ENCODE measurements at regions not wholly inside any gene's neighbourhood (a gene's known extent, or its start where the extent isn't known, plus 50 kb on each side); places are given as distances from the start of the nearest gene placed in this dataset.

DNA sequence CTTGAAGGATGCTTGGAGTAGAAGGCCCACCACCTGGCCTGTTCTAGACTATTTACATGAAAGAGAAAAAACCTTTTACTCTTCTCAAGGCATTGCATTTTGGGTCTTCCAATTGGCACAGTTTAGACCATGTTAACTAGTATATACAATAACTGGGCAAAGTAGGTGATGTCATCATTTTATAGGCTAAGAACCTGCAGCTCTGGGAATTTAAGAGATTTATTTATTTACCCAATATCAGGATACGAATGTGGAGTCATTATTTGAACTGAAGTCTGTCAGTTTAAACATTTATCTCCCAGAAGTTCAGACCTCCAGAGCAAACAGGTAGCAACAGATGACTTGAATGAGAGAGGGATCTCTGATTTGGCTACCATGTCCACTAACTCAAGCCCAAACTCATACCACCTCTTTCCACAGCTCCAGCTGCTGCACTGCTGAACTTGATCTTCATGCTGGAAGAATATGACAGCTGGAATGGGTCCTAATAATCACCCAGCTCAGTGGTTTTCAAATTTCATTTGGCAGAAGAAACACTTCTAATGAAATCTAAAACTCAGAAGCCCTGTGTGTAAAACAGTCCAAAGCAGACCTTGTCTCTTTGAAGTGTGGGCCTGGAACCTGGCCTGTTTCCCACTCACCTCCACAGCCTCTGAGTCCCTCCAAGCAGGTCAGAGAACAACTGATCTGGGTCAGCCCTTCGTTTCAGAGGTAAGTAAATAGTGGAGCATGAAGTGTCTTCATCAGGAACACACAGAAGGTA, 179.2 kb downstream of the EMP1 start:
- peak in 1 of 2 experiments; percentile 18 for DNase-seq

DNA sequence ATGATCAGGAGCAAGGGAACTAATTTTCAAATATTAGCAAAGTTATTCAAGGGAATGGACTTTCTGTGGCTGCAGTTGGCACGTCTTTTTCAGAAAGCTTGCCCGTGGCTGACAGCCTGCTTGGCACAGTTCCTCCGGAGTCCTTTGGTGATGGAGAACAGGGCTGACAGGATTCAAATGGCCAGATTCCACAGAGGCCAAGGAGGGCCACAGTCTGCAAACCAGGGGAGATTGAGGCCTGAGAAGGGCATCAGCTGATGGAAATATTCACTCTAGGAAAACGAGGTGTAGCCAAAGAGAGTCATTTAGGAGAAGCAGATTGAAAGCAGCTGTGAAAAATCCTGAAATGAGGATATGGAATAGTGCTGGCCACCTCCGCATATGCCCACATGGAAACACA, 178.3 kb downstream of the EMP1 start:
- no peak for DNase-seq

DNA sequence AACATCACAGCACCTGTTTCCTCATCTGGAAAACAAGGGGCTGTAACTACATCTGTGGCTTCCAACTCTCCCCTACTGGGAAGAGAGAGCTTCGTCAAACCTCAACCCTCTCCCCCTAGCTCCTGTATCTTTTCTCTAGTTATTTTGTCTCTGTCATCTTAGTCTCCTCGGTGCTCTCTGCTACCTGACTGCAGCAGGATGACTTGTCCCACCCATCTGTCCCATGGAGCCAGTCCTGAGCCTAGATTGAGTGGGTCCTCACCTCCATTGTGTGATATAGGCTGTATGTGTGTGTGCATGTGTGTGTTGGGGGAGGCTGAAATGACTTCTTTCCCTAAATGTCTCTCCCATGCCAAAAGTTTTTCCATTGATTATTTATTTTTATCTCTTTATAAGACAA, 177.3 kb downstream of the EMP1 start:
- DNase-seq, result no peak

DNA sequence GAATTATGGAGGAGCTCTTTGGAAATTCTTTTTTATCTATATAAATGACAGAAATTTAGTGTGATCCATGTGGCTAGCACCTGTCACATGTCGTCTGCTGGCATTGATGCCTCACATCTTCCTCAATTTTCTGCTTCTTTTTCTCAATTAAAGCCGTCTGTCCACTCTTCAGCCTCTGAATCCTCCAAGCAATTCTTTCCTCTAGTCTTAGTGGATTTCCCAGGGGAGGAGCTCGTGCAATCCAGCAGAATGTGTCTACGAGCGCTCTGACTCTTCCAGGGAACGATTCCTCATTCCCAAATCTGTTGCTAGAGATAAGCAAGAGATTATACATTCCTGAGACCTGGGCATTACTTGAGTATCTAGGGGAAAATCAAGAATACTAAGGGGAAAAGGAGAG, 176.6 kb downstream of the EMP1 start:
- no peak for DNase-seq

DNA sequence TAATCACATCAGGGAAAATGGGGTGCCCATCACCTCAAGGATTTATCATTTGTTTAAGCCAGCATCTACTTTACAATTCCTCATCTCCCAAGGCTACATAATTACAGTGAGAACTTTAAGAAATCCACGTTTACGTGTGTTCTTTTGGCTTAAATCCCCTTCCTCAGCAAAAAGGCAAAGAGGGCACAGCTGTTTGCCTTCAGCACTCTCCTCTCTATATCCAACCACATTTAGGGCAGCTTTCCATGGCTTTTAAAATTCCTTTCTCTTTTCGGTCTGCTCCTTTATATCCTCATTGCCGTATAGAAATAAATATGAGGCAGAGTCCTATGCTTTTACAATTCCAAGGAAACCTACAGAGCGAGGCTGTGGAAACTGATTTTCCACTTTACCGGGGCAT, 175.9 kb downstream of the EMP1 start:
- no peak for DNase-seq

DNA sequence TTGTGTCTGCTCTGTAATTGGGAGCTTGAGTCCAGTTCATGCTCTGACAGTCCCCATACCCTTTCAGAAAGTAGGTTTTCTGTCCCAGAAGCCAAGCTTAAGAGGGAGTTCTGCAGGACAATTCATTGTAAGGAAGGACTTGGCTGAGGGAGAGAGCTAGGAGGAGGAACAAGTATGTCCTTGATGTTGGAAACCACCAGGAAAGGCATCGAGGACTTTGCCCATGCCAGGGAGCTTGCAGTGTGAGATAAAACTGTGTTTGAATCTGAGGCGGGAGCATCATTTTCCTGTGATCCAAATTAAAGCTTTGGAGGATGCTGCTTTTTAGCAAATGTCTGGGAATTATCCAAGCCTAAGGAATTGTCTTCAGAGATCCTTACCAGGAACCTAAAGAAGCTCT, 175.3 kb downstream of the EMP1 start:
- DNase-seq, result no peak

DNA sequence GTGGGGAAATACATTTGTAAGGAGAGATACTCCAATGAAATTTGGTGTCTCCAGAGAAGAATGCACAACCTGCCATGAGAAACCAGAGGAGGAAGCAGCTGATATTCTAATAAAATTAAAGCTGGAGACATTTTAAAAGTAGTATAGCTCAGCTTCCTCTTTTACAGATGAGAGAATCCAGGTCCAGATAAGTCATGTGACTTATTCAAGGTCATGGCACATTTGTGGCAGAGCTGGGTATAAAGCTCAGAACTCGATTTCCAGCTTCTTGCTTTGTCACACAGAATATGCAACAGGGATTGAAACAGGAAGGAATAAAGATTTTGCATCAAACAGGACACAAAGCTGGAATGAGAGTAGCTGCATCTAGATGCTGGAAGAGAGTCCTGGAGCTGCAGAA, 174.8 kb downstream of the EMP1 start:
- no peak for DNase-seq

DNA sequence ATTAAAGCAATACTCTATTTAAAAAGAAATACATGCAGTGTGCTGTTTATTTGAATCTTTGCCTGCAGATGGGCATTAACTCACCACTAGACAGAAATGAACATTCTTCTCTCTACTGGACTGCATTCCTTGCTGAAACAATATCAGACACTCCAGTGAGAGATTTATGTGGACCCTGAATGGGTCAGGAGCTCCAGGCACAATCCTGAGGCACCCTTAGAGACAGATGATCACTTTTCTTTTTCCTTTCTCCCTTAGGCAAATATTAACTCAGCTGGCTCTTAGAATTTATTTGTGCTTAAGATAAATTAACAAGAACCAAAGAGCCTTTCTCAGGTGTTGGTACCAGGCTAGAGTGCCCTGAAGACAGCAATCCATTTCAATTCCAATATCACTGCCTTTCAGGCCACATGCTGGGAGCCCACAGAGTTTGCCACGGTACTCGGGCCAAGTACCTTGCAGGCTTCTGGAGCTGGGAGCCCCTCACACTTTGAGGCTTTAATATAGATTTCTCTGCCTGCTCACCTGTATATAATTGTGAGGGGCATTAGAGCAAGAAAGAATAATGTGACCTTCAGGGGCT, 173.0 kb downstream of the EMP1 start:
- no peak for DNase-seq

DNA sequence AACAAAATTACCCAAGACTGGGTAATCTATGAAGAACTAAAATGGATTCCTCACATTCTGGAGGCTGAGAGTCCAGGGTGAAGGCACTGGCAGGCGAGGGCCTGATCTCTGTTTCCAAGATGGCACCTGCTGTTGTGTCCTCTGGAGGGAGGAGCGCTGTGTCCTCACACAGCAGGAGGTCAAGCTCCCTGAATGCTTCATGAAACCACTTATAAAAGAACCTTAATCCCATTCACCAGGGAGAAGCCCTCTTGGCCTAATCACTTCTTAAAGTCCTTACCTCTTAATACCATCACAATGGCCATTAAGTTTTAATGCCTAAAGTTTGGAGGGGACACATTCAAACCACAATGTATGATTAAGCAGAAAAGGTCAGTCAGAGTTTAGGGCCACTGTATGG, 172.4 kb downstream of the EMP1 start:
- peak; percentile 78 to 83 for DNase-seq

DNA sequence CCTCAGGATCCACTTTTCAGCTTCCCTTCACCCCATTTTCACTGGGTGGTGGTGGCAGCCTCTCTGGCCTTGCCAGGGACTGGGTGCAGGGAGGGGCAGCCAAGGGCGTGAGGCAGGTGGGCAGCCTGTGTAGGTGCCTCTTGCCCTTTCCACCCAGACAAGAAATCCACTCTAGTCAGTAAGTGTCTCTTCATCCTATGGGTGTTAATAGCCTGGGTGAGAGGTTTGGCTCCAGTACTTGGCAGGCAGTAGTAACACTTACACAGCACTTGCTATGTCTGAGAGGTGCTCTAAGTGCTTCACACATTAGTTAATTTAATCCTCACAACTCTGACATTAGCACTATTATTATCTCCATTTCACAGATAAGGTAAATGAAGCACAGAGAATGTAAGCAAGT, 171.9 kb downstream of the EMP1 start:
- DNase-seq, result peak in 1 of 2 experiments; percentile 3

DNA sequence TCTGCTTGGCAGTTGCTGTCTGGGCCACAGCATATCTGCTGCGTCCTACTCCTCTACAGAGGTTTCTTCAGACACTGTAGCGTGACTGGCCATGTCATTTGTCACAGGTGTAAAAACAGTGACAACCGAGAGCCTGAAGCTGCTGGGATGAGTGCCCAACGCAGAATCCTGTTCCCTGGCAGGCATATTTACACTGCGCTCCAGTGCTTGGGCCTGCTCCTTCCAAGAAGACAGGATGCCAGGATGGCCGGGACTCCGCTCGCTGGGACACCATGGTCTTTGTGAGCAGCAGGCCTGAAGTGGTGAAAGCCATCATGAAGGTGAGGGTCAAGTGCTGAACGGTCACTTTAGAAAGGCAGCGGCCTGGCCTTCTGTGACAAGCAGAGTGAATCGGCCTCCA, 171.4 kb downstream of the EMP1 start:
- DNase-seq, result no peak

DNA sequence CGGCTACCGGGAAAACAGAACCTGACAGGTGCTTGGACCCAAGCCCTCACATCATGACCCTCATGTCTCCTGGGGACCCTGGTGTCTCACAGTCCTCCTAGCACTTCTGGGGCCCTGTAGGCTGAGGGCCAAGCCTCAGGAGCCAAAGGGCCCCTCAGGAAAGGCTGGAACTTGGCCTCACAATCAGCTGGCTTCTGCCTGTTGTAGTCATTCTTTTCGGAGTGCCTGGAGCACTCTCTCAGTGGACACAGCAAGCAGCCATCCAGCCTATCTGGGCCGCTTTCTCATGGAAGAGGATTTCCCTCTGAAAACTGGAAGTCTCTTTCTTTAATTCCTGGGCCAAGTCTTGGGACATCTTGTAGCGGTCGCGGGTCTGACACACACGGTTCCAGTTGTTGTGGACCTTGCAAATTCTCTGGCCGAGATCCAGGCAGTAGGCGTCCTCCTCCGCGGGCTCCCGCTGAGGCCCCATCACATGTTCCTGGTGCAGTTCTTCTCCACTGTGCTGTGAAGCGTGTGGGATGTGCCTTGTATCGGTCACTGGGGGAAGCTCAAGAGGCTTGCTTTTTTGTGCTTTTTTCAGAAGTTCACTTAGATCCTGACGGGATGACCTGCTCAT, 169.3 kb downstream of the EMP1 start:
- DNase-seq, result no peak

DNA sequence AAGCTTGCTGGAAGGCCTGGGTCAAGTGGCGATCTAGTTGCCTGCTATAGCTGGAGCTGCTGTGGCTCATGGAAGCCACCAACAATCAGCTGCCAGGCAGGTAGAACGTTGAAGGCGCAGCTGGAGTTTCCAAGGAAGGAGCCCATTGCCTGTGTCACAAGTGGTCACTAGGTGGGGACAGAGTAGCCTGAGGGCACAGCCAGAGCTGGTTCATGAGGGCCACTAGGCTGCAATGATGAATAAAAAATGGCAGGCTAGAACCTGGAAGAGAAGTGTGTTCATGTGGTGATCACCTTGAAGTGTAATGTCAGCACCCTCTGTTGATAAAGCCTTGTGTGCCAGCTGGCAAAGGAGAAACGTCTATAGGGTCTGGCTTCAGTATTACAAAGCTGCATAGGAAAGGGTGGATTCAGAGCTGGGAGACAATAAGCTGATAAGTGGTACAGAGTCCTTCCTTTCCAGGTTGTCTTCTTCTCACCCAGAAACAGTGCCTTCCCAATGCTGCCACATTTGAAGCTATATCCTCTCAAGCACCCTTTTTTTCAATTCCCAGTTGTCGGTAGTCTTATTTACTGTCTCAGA, 165.8 kb downstream of the EMP1 start:
- DNase-seq, result peak; percentile 49 to 71

DNA sequence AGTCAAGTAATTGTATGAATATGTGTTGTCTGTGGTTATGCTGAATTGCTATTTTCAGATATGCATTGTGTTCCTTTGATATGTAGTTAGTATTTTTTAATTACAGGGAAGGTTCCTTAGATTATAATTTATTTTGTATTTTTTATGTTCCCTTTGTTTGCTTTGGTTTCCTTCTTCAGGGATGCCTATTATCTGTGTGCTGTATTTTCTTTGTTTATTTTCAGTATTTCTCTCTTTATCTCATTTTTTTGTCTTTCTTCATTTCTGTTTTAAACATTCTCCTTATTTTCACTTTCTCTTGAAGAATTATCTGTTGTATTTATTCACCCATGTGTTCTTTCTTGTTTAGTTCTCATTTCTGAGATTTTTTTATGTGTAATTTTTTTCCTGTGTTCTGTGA, 163.1 kb downstream of the EMP1 start:
- DNase-seq, result no peak

DNA sequence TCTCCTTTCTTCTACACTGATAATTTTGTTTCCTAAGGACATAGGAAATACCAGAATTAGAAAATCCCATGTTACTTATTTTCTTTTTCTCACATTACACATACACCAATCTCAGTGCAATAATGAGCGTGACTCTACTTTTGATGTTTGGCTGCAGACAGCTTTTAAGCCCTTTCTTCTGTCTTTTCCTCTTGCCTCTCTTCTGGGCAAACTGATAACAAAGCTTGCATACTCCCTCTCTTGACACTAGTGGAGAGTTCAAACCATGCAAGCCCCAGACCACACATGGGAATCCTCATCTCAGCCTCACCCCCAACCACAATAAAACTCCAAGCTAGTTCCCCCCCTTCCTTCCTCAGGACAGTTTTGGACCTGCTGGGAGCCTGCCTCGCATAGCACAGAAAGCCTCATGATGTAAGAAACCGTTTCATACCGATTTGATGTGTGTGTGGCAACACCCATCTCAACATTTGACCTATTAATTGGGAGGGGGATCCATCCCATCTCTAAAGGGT, 161.9 kb downstream of the EMP1 start:
- DNase-seq, result no peak

DNA sequence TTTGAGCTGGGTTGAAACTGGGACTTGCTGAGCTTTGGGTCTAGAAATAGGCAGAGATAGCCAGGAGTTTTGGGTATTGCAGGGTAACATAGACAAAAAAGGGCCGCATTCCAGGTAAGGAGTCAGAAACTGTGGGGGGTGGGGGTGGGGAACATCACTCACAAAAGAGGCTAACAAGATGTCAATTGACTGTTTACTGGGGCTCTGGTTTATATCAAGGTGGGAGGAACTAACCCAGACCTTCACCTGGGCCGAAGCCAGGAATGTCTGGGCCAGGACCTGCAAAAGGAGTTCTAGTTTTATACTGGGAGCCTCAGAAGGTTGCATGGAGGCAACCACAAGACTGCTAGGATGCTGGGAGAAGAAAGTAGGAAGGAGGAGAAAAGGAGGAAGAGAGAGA, 154.4 kb downstream of the EMP1 start:
- no peak for DNase-seq

DNA sequence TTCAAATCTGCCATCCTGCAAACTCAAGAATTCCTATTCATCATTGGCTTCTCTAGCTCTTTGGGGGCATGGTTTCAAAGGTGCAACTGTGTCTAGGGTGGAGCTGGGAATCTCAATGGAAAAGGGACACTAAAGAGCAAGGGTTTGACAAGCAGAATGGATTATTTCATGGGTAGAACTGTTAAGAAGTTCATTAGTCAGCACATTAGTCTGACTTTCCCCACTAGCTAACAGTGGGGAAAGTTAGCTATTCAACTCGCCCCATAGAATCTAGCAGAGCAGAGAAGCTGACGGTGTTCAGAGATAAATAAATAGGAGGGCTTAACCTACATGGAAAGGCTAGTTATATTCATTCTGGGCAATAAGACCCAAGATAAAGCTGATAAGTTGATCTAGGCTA, 153.9 kb downstream of the EMP1 start:
- no peak for DNase-seq

DNA sequence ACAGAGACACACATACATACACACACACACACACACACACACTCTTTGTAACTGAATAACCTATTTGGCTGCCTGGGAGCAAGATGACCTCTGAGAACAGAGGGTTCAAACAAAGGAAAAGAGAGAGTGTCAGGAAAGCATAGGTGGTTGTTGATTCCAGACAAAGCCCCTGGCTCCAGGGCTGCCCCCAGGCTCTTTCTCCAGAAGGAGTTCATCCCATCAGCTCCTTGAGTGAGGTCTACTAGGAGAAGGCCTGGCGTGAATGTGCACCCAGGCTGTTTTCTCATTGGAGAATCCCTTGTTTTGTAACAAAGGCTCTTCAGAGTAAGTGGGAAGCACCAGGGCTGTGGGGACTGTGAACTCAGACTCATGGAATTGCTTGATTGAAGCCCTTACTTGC, 151.9 kb downstream of the EMP1 start:
- no peak for DNase-seq

DNA sequence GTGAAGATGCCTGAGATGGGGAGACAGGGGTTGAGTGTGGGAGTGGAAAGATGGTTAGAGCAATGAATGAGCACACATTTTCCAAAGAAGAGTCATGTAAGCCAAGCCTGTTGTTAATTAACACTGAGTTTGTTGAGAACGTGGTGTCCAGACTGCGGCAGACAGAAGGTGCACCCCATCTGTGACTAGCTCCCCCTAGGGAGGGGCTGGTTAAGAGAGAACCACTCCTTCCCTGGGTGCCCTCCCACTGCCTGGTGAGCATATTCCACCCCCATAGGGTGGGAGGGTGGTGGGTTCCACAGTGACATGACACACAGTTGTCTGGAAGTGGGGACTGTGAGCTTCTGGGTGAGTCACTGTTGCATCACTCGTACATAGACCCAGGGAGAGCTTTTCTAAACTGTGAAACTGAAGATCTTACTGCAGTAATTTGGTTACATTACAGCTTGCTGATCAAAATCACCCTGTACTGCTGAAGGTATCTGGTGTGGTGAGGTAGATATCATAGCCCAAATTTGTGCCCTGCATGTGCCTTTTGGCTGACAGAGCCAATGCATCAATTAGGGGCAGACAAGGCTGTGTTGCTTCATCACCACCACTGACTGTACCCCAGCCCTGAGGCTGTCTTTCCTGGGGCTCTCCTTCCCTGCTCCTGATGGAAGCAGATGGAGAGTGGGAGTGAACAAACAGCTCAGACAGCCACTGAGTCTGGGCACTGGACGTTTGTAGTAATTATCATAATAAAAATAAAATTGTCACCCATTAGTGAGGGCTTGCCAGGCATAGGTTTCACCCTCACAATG, 150.9 kb downstream of the EMP1 start:
- DNase-seq, result peak in 1 of 2 experiments; percentile 68

DNA sequence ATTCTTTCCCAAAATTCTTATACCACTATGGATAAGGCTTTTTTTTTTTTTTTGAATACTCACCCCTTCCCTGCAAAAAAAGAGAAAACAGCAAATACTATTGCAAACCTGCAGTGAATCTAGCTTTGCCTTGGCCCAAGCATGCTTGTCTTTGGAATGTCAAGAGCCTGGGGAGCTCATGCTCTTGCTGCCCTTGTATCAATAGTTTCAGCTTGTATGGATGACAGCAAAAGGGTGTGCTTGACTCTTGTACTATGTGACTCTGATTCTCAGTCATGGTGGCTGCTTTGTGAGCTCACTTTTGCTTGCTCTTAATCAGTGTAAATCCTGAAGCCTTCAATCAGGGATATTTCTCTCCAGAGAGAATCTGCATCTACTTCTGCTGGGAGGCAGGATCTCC, 149.2 kb downstream of the EMP1 start:
- DNase-seq, result no peak

DNA sequence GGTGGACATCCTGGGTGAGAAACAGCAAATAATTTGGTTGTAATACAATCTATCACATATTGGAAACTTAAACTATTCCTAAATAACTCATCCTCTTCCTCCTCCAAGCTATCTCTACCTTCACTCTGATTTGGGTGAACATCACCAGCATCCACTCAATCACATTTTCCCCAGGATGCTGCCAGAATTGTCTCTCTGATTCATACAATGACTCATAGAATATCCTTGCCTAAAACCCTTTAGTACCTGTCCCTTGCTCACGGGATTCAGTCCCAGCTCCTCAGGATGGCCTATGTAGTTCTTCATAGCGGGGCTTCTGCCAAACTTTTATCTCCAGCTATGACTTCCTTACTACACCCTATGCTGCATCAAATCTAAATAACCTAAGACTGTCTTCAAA, 146.8 kb downstream of the EMP1 start:
- DNase-seq, result no peak

DNA sequence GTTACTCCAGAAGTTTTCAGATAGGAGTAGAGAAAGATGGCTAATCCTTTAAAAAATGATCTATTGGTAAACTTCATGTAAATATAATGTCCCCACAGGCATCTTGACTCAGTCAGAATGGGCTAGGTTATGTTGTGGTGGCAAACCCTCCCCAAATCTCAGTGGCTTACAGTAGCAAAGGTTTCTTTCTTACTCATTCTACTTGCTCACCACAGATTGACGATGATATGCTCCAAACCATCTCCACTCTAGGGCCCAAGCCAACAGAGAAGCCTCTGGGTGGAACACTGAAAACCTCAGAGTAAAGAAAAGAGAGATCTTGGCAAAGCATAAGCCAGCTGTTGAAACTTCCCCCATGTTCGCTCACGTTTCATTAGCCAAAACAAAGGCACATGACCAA, 146.4 kb downstream of the EMP1 start:
- DNase-seq, result no peak

DNA sequence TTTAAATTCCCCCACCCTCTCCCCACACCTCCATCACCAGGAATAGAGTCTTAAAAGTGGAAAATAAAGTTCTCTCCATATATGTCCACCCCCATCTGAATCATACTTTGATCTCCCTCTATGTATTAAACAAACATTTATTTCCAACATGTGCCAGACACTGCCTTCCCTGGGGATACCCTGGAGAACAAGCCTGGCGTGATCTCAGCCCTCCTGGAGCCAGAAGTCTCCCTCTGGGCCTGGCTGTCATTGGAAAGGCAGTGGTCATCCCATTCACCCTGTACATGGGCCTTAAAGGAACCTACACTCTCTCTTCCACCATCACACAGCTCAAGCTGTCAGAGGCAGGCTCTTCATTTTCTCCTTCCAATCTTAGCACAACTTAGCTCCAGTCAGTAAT, 143.6 kb downstream of the EMP1 start:
- no peak for DNase-seq

Measured in NCI-H524 (cell line).